Type B pancreatic cell (in vitro differentiated cells): ENCODE measurements at regions not wholly inside any gene's neighbourhood (a gene's known extent, or its start where the extent isn't known, plus 50 kb on each side); places are given as distances from the start of the nearest gene placed in this dataset.
"Not testable (repeated sequence)": the region's sequence is repeated elsewhere in the genome, so short reads cannot be mapped to it uniquely, and the experiment has no call there.

Experiments
- DNase-seq: peaks from one replicate; pipeline ENCODE4 v3.0.0; 2021; ENCODE audit warnings: mixed read lengths; ENCODE audit not compliant: unreplicated experiment; ENCODE audit errors: extremely low spot score
- H3K27ac Mint-ChIP-seq: 2 replicates; pipeline ENCODE4 v1.8.0; 2021; ENCODE audit warnings: mild to moderate bottlenecking, mixed read lengths
- H3K27me3 Mint-ChIP-seq: 2 replicates; pipeline ENCODE4 v1.8.0; 2021; ENCODE audit warnings: mixed read lengths
- H3K36me3 Mint-ChIP-seq: 2 replicates; pipeline ENCODE4 v1.8.0; 2021; ENCODE audit warnings: mixed read lengths
- H3K4me1 Mint-ChIP-seq: one replicate; pipeline ENCODE4 v1.8.0; 2021; ENCODE audit warnings: mixed read lengths; ENCODE audit not compliant: unreplicated experiment
- H3K4me3 Mint-ChIP-seq: 2 replicates; pipeline ENCODE4 v1.8.0; 2021; ENCODE audit warnings: mild to moderate bottlenecking, mixed read lengths
- H3K9me3 Mint-ChIP-seq: 2 replicates; pipeline ENCODE4 v1.8.0; 2021; ENCODE audit warnings: mixed read lengths
- CTCF ChIP-seq: fragments of 200-600 bp; sonication (generic); conservative IDR thresholded peaks from 2 replicates; pipeline ENCODE4 v1.5.0; 2021; ENCODE audit warnings: antibody characterized with exemption, mild to moderate bottlenecking

- H3K4me3 Mint-ChIP-seq, result no peak overlapping the region
- H3K27ac Mint-ChIP-seq, result no peak overlapping the region
- no peaks in the 10 kb centered on the region for H3K27me3 Mint-ChIP-seq
- no peak for TF ChIP-seq CTCF
- H3K36me3 Mint-ChIP-seq, result no peaks in the 10 kb centered on the region
- no peaks in the 10 kb centered on the region for H3K4me1 Mint-ChIP-seq
- DNase-seq, result no peak
- no peaks in the 10 kb centered on the region for H3K9me3 Mint-ChIP-seq
Observed at GRCh38 chr13:85982102-85982501, 182.9 kb upstream of the SLITRK6 start.

DNA sequence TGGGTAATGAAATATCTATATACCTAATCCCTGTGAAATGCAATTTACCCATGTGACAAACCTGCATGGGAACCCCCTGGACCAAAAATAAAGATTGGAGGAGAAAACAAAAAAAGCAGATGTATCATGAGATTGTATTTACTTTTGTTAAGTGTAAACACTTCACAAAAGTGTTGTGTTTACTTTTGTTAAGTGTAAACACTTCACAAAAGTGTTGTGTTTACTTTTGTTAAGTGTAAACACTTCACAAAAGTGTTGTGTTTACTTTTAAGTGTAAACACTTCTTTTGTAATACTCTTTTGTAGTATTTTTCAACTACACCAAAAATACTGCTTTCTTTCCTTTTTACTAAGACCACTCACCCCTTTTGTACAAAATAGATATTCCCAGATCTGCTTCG lies 181.2 kb upstream of the SLITRK6 start:
- not testable (repeated sequence) for H3K27ac Mint-ChIP-seq, H3K9me3 Mint-ChIP-seq, H3K4me3 Mint-ChIP-seq, DNase-seq, H3K27me3 Mint-ChIP-seq, H3K36me3 Mint-ChIP-seq, H3K4me1 Mint-ChIP-seq

DNA sequence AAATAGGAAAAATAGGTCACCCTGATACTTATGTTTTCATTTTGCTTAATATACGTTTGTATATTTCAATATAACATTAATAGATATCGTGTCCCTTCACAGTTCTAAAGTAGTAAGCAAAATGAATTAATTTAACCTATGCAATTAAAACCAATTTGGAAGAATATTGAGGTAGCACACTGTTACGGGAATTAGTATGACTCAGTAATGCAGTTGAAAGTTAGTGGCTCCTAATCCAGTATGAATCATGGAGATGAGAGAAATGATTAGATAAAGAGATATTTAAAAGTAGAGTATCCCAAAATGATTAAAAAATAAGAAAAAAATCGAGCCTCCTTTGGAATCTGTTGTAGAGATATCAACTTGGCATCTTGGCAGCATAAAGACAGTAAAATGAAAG lies 177.0 kb upstream of the SLITRK6 start:
- Mint-ChIP-seq H3K4me3 (no peak overlapping the region), H3K4me1 (no peaks in the 10 kb centered on the region), H3K36me3 (no peaks in the 10 kb centered on the region), H3K27me3 (no peaks in the 10 kb centered on the region), H3K9me3 (no peaks in the 10 kb centered on the region), H3K27ac (no peak overlapping the region)
- no peak for TF ChIP-seq CTCF
- DNase-seq, result no peak

DNA sequence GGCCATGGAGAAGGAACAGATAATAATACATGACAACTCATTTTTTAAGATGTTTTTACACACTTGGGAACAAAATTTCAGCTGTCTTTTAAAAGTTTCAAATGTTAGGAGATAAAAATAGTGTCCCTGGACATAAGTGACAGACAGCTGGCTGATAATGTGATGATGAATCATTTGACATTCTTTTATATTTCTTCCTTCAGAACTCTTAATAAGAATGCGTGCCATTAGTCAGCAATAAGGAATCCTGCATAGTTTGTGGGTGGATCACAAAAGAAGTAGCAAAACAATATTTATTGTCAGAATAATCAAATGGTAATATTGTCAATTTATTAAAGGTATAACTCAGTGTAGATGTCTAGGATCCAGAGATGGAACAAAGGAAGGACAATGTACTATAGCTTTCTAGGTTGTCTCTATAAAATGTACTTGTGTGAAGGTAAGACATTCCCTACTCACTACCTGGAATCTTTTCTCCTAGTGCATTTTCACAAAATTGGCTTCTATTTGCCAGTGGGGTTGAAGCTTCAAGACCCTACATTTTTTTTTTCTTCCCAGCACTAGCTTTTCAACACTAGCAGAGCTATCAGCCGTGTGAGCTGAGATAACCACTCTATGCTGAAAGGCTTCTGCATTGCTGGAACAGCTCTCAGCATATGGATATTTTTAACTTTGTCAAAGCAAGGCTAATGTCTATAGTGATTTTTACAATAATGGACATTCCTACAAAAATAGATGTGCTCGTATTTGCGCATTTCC lies 175.6 kb upstream of the SLITRK6 start:
- Mint-ChIP-seq H3K4me3 (no peak overlapping the region), H3K4me1 (no peaks in the 10 kb centered on the region), H3K36me3 (no peaks in the 10 kb centered on the region), H3K27ac (no peak overlapping the region), H3K27me3 (no peaks in the 10 kb centered on the region), H3K9me3 (no peaks in the 10 kb centered on the region)
- DNase-seq, result no peak
- no peak for TF ChIP-seq CTCF

GRCh38 chr13:85970727-85971126 lies 171.5 kb upstream of the SLITRK6 start:
- Mint-ChIP-seq H3K36me3 (no peaks in the 10 kb centered on the region), H3K9me3 (no peaks in the 10 kb centered on the region), H3K4me1 (peaks cover 7% of the 10 kb centered on the region), H3K4me3 (no peak overlapping the region), H3K27ac (no peak overlapping the region), H3K27me3 (no peaks in the 10 kb centered on the region)
- DNase-seq, result no peak
- TF ChIP-seq CTCF, result peak; percentile 68

- Mint-ChIP-seq H3K4me3 (no peak overlapping the region), H3K36me3 (no peaks in the 10 kb centered on the region), H3K27me3 (no peaks in the 10 kb centered on the region), H3K9me3 (no peaks in the 10 kb centered on the region), H3K4me1 (peaks cover 7% of the 10 kb centered on the region), H3K27ac (no peak overlapping the region)
- TF ChIP-seq CTCF, result no peak
- no peak for DNase-seq
Observed at GRCh38 chr13:85969331-85969730, 170.1 kb upstream of the SLITRK6 start.
